Adrenal gland (tissue), 9 donors: ENCODE measurements at regions not wholly inside any gene's neighbourhood (a gene's known extent, or its start where the extent isn't known, plus 50 kb on each side); places are given as distances from the start of the nearest gene placed in this dataset.

Experiments
- DNase-seq, 7 donors: peaks; one replicate each; pipeline ENCODE4 v3.0.0-alpha.2; 2019 to 2020
- H3K27ac ChIP-seq, 5 donors: fragments of 200-600 bp; sonication (generic) in 4 of 5; 1 replicate in 3 of 5; 2 replicates in 2 of 5; pipeline versions ENCODE4 v1.5.1 to v1.8.0; 2016 to 2020; ENCODE audit warnings: mild to moderate bottlenecking in 1 of 5
- H3K27me3 ChIP-seq: fragments of 200-600 bp; 2 replicates; pipeline ENCODE4 v1.8.0; 2021
- H3K36me3 ChIP-seq, 2 donors: fragments of 200-600 bp; replicated peaks in 1 of 2; 1 replicate in 1 of 2; 2 replicates in 1 of 2; pipeline versions ENCODE4 v1.5.1 to v1.8.0; 2018 to 2022
- H3K4me1 ChIP-seq, 2 donors: fragments of 200-600 bp; replicated peaks in 1 of 2; 1 replicate in 1 of 2; 2 replicates in 1 of 2; pipeline versions ENCODE4 v1.5.1 to v1.8.0; 2018 to 2021
- H3K4me3 ChIP-seq, 4 donors: fragments of 200-600 bp; sonication (generic) in 3 of 4; one replicate each; pipeline ENCODE4 v1.5.1; 2016 to 2018
- H3K9me3 ChIP-seq, 3 donors: fragments of 200-600 bp; sonication (generic) in 1 of 3; replicated peaks in 1 of 3; 1 replicate in 2 of 3; 2 replicates in 1 of 3; pipeline versions ENCODE4 v1.5.1 to v1.8.0; 2016 to 2021
- POLR2A ChIP-seq, 2 donors: fragments of 450-650 bp; IDR thresholded peaks; one replicate each; pipeline ENCODE4 v1.6.1; 2017; ENCODE audit warnings: antibody characterized with exemption in 2 of 2, mild to moderate bottlenecking in 2 of 2, moderate library complexity in 1 of 2
- WGBS, 4 donors: extraction: QIAGEN DNeasy Blood & Tissue Kit in 2 of 4; methylation state at CpG; one replicate each; pipeline versions ENCODE4 v1.1.5 to v1.1.7; 2013 to 2017; 5-methylcytosine and 5-hydroxymethylcytosine counted together
- intact Hi-C, 2 donors: fragments of 100-400 bp; cut with DNase I; formaldehyde crosslinking; loops; one replicate each; pipeline versions ENCODE4 v1.14.1 to v1.15.0; 2022 to 2023
- TF ChIP-seq, protein P1 (sequence below), 6 experiments: fragments of 450-650 bp in 4 of 6; fragments of 200-600 bp in 2 of 6; sonication (generic) in 1 of 6; IDR thresholded peaks; 1 replicate in 5 of 6; 2 replicates in 1 of 6; pipeline versions ENCODE4 v1.5.1 to v1.8.0; 2016 to 2021; ENCODE audit warnings: antibody characterized with exemption in 6 of 6, mild to moderate bottlenecking in 2 of 6, moderate library complexity in 1 of 6
- donor health status: healthy with polysubstance abuse.
- donor health status: Bipolar disorder and iron deficiency.
- donor health status: DM: yes; HTN: yes; CAD: no.
- donor health status: DM: no; HTN: no; CAD: no.
- donor health status: DM: no; HTN: no; CAD: no.

GRCh38 chr12:132385923-132386751, 56.7 kb upstream of the GALNT9 start:
- TF ChIP-seq POLR2A (IDR thresholded peaks at IDR 0.05) = no peak
- no peaks in the 10 kb centered on the region for H3K36me3 ChIP-seq
- H3K27me3 ChIP-seq = peaks cover 23% of the 10 kb centered on the region
- DNase-seq = peak in 1 of 7 donors; percentile 6
- no peaks in the 10 kb centered on the region for H3K4me1 ChIP-seq
- 37 to 54% (median 45%) methylated on average over 13 to 36 of the region's 36 CpGs for WGBS, 4 donors
- H3K27ac ChIP-seq = no peak overlapping the region
- no peak overlapping the region for H3K4me3 ChIP-seq
- intact Hi-C loops = no loop called here
- no peaks in the 10 kb centered on the region for H3K9me3 ChIP-seq

DNA sequence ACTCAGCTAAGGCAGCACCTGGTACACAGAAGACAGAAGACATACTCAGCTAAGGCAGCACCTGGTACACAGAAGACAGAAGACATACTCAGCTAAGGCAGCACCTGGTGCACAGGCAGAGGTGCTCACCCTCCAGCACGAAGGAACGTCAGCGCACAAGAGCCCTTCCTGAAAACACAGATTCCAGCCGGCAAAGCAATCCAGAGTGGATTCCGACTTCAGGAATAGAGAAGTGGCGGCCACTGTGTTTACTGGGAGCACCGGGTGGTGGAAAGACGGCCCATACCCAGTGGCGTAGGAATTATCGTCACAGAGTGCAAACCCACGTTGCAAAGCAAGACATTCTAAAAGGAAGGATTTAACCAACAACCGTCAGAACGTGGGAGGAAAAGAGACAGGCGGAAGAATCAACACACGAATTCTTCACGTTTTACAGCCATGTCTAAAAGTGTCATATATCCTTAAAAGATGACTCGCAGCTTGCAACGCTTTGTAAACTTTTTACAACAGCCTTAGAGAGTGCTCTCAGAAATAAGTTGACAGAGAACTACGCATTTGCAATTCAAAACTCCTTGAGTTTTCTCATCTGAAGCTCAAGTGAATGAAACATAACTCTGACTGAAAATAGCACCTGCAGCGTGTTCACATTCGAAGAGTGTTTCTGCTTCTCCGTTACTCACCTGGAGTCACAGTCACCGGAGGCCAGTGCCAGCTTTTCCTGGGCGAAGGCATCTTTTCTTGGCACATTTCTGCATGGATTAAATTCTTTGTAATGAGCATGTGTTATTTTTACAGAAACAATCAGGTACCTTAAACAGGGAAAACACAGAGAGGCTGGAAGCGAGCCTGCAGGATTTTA, 55.8 kb upstream of the GALNT9 start:
- 46 to 56% (median 52%) methylated on average over 25 of the region's 25 CpGs for WGBS, 4 donors
- DNase-seq = peak in 1 of 7 donors; percentile 6
- no peaks in the 10 kb centered on the region for H3K9me3 ChIP-seq

GRCh38 chr12:132380641-132381040, 51.3 kb upstream of the GALNT9 start:
- Histone ChIP-seq H3K4me1 (no peaks in the 10 kb centered on the region), H3K9me3 (no peaks in the 10 kb centered on the region), H3K27ac (no peak overlapping the region), H3K27me3 (peaks cover 32% of the 10 kb centered on the region), H3K36me3 (no peaks in the 10 kb centered on the region), H3K4me3 (no peak overlapping the region)
- no peak for DNase-seq
- WGBS, 4 donors = 34 to 40% (median 38%) methylated on average over 3 of the region's 3 CpGs
- intact Hi-C loops = no loop called here
- TF ChIP-seq, protein P1, sequence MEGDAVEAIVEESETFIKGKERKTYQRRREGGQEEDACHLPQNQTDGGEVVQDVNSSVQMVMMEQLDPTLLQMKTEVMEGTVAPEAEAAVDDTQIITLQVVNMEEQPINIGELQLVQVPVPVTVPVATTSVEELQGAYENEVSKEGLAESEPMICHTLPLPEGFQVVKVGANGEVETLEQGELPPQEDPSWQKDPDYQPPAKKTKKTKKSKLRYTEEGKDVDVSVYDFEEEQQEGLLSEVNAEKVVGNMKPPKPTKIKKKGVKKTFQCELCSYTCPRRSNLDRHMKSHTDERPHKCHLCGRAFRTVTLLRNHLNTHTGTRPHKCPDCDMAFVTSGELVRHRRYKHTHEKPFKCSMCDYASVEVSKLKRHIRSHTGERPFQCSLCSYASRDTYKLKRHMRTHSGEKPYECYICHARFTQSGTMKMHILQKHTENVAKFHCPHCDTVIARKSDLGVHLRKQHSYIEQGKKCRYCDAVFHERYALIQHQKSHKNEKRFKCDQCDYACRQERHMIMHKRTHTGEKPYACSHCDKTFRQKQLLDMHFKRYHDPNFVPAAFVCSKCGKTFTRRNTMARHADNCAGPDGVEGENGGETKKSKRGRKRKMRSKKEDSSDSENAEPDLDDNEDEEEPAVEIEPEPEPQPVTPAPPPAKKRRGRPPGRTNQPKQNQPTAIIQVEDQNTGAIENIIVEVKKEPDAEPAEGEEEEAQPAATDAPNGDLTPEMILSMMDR (IDR thresholded peaks at IDR 0.05) = no peak
- no peak for TF ChIP-seq POLR2A (IDR thresholded peaks at IDR 0.05)

More for the DNA sequence above, 55.8 kb upstream of the GALNT9 start:
- TF ChIP-seq, protein P1 (IDR thresholded peaks at IDR 0.05) = no peak
- no peak for TF ChIP-seq POLR2A (IDR thresholded peaks at IDR 0.05)
- Histone ChIP-seq H3K4me3 (no peak overlapping the region), H3K27ac (no peak overlapping the region), H3K4me1 (no peaks in the 10 kb centered on the region), H3K36me3 (no peaks in the 10 kb centered on the region), H3K27me3 (peaks cover 31% of the 10 kb centered on the region)
- intact Hi-C loops = no loop called here

DNA sequence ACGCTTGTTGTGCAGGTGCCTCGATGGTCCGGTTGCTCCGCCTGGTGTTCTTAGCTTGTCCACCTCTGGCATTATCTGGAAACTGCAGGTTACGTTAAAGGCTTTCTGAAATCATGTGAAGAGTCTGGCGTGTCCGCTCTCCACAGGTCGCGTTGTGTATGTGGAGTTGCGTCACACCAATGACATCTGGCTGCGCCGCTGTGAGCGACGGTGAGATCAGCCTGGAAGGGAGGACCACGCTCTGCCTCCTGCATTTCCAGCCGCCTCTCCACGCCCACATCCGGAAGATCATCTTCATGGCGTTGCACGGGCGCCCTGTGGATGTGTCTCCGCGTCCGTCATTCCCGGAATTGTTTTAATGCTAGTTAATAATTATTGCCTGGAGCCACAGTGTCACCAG, 50.6 kb upstream of the GALNT9 start:
- peaks cover 38% of the 10 kb centered on the region for H3K27me3 ChIP-seq
- no peak for TF ChIP-seq POLR2A (IDR thresholded peaks at IDR 0.05)
- no peaks in the 10 kb centered on the region for H3K9me3 ChIP-seq
- peak in 1 of 7 donors; percentile 6 for DNase-seq
- H3K27ac ChIP-seq = no peak overlapping the region
- no peaks in the 10 kb centered on the region for H3K36me3 ChIP-seq
- H3K4me3 ChIP-seq = no peak overlapping the region
- 73 to 79% (median 77%) methylated on average over 20 to 25 of the region's 25 CpGs for WGBS, 4 donors
- H3K4me1 ChIP-seq = no peaks in the 10 kb centered on the region
- intact Hi-C loops = no loop called here

GRCh38 chr12:132379576-132379975, 50.2 kb upstream of the GALNT9 start:
- intact Hi-C loops = no loop called here
- no peak overlapping the region for H3K4me3 ChIP-seq
- TF ChIP-seq, protein P1 (IDR thresholded peaks at IDR 0.05) = no peak
- no peak for TF ChIP-seq POLR2A (IDR thresholded peaks at IDR 0.05)
- WGBS, 4 donors = 82 to 88% (median 84%) methylated on average over 12 to 24 of the region's 24 CpGs
- peaks cover 43% of the 10 kb centered on the region for H3K27me3 ChIP-seq
- peak in 1 of 7 donors; percentile 3 for DNase-seq
- no peak overlapping the region for H3K27ac ChIP-seq
- H3K9me3 ChIP-seq = no peaks in the 10 kb centered on the region
- no peaks in the 10 kb centered on the region for H3K36me3 ChIP-seq
- H3K4me1 ChIP-seq = no peaks in the 10 kb centered on the region
